ENCODE measurements at regions not wholly inside any gene's neighbourhood (a gene's known extent, or its start where the extent isn't known, plus 50 kb on each side); places are given as distances from the start of the nearest gene placed in this dataset.

GRCh38 chr10:58965855-58966254 is 210.6 kb upstream of the PHYHIPL start:
- POLR2A ChIA-PET: no interaction called here
- Mint-ChIP-seq H3K27ac (no peak overlapping the region), H3K9me3 (no peaks in the 10 kb centered on the region), H3K4me1 (peaks cover 55% of the 10 kb centered on the region), H3K36me3 (no peaks in the 10 kb centered on the region), H3K4me3 (no peak overlapping the region), H3K27me3 (ENCODE audit: low read depth) (peaks cover 86% of the 10 kb centered on the region)
- TF ChIP-seq TEAD1 (CRISPR knock-in tag; IDR thresholded peaks at IDR 0.05) (no peak), ZNF425 (CRISPR knock-in tag; conservative IDR thresholded peaks at IDR 0.05) (no peak), ATF6 (CRISPR knock-in tag; IDR thresholded peaks at IDR 0.05) (no peak), ZNF121 (CRISPR knock-in tag; IDR thresholded peaks at IDR 0.05) (no peak)
- DNase-seq (ENCODE audit: low spot score): no peak
- no peak for ATAC-seq
- CTCF ChIA-PET: interaction anchor here (0.8 kb wide), 1 partner anchor 13 kb away, joined by 3 read pairs; no protein-coding TSS in a partner anchor

- CTCF ChIA-PET: interaction anchor here (0.5 to 2.5 kb wide), 5 partner anchors 10 to 206 kb away, joined by 3 to 14 read pairs (median 6); no protein-coding TSS in a partner anchor
- no peaks in the 10 kb centered on the region for H3K9me3 Mint-ChIP-seq
- no peak for TF ChIP-seq SOX15 (CRISPR knock-in tag; IDR thresholded peaks at IDR 0.05)
- no peak; the same call in 1 of the 2 replicates for TF ChIP-seq TEAD1 (CRISPR knock-in tag; IDR thresholded peaks at IDR 0.05)
- no peak for TF ChIP-seq CREB1 (CRISPR knock-in tag; IDR thresholded peaks at IDR 0.05)
- no peak for TF ChIP-seq E2F5 (CRISPR knock-in tag; IDR thresholded peaks at IDR 0.05)
- TF ChIP-seq NR2C2 (CRISPR knock-in tag; IDR thresholded peaks at IDR 0.05): no peak
- no peak; the same call in 1 of the 2 replicates for TF ChIP-seq ZBTB21 (CRISPR knock-in tag; IDR thresholded peaks at IDR 0.05; ENCODE audit: borderline replicate concordance)
- no peak for TF ChIP-seq MXD4 (CRISPR knock-in tag; IDR thresholded peaks at IDR 0.05; ENCODE audit: borderline replicate concordance)
- peak; percentile 61; the same call in 1 of the 2 replicates for TF ChIP-seq NFE2L1 (CRISPR knock-in tag; IDR thresholded peaks at IDR 0.05)
- TF ChIP-seq IRF1 (CRISPR knock-in tag; IDR thresholded peaks at IDR 0.05): no peak
- TF ChIP-seq ZNF121 (CRISPR knock-in tag; IDR thresholded peaks at IDR 0.05): no peak
- no peak for TF ChIP-seq ATF2 (CRISPR knock-in tag; IDR thresholded peaks at IDR 0.05; ENCODE audit: borderline replicate concordance, low read depth)
- TF ChIP-seq FOXP4 (CRISPR knock-in tag; IDR thresholded peaks at IDR 0.05): no peak
- TF ChIP-seq MYBL2 (CRISPR knock-in tag; IDR thresholded peaks at IDR 0.05): no peak
- TF ChIP-seq USF2 (CRISPR knock-in tag; IDR thresholded peaks at IDR 0.05): peak; percentile 19; the same call in 1 of the 2 replicates
- TF ChIP-seq ZNF138 (CRISPR knock-in tag; conservative IDR thresholded peaks at IDR 0.05): peak; percentile 49; the same call in 1 of the 2 replicates
- no peak for TF ChIP-seq ZBTB43 (CRISPR knock-in tag; IDR thresholded peaks at IDR 0.05)
- no peak for TF ChIP-seq ZSCAN18 (CRISPR knock-in tag; IDR thresholded peaks at IDR 0.05)
- TF ChIP-seq ZNF396 (CRISPR knock-in tag; IDR thresholded peaks at IDR 0.05; ENCODE audit: borderline replicate concordance): no peak
Measured at GRCh38 chr10:58967551-58968388, 208.7 kb upstream of the PHYHIPL start.

More at GRCh38 chr10:58967551-58968388, 208.7 kb upstream of the PHYHIPL start:
- Mint-ChIP-seq H3K4me3 (peak overlapping the region; percentile 64), H3K27ac (0 out of 2 replicates have a peak overlapping the region, but pooled peaks have one; percentile 27), H3K36me3 (no peaks in the 10 kb centered on the region), H3K27me3 (ENCODE audit: low read depth) (peaks cover 69% of the 10 kb centered on the region), H3K4me1 (peaks cover 55% of the 10 kb centered on the region)
- DNase-seq (ENCODE audit: low spot score): peak; percentile 83
- POLR2A ChIA-PET: no interaction called here
- peak; percentile 89 for ATAC-seq
